Esophagus (tissue), 2 donors: ENCODE measurements at regions not wholly inside any gene's neighbourhood (a gene's known extent, or its start where the extent isn't known, plus 50 kb on each side); places are given as distances from the start of the nearest gene placed in this dataset.
"Not testable (repeated sequence)": the region's sequence is repeated elsewhere in the genome, so short reads cannot be mapped to it uniquely, and the experiment has no call there.

Source experiments
- H3K27ac ChIP-seq, 2 donors: one replicate each; pipeline ENCODE4 v1.5.1; 2013; ENCODE audit warnings: low read depth in 2 of 2, mild to moderate bottlenecking in 2 of 2, inconsistent platforms in 1 of 2, low read length in 1 of 2, moderate library complexity in 1 of 2
- H3K27me3 ChIP-seq, 2 donors: one replicate each; pipeline ENCODE4 v1.6.1; 2013; ENCODE audit warnings: low read length in 2 of 2, control low read depth in 1 of 2, mild to moderate bottlenecking in 1 of 2; ENCODE audit not compliant: insufficient read depth in 2 of 2, control insufficient read depth in 1 of 2
- H3K36me3 ChIP-seq, 2 donors: one replicate each; pipeline ENCODE4 v1.6.1; 2013; ENCODE audit warnings: low read length in 1 of 2; ENCODE audit not compliant: control insufficient read depth in 2 of 2, insufficient read depth in 2 of 2
- H3K4me1 ChIP-seq, 2 donors: one replicate each; pipeline ENCODE4 v1.6.1; 2013; ENCODE audit warnings: low read length in 1 of 2; ENCODE audit not compliant: control insufficient read depth in 2 of 2, insufficient read depth in 2 of 2
- H3K4me3 ChIP-seq, 2 donors: one replicate each; pipeline ENCODE4 v1.5.1; 2013; ENCODE audit warnings: low read length in 2 of 2, mild to moderate bottlenecking in 2 of 2, low read depth in 1 of 2, moderate library complexity in 1 of 2
- H3K9me3 ChIP-seq, 2 donors: one replicate each; pipeline ENCODE4 v1.6.1; 2013; ENCODE audit warnings: mild to moderate bottlenecking in 2 of 2, low read depth in 1 of 2, low read length in 1 of 2, moderate library complexity in 1 of 2; ENCODE audit not compliant: control insufficient read depth in 2 of 2, insufficient read depth in 1 of 2
- WGBS, 2 donors: extraction: QIAGEN DNeasy Blood & Tissue Kit; methylation state at CpG; one replicate each; pipeline ENCODE4 v1.1.7; 2013; 5-methylcytosine and 5-hydroxymethylcytosine counted together
- donor health status: healthy with polysubstance abuse.
- donor health status: Bipolar disorder and iron deficiency.

- 53% methylated on average over 2 of the region's 2 CpGs for WGBS, 2 donors
These were observed 105.2 kb downstream of the RPLP1 start for GRCh38 chr15:69557707-69558409.

GRCh38 chr15:69559440-69560190, 107.0 kb downstream of the RPLP1 start:
- Histone ChIP-seq H3K27me3 (no peaks in the 10 kb centered on the region), H3K27ac (no peak overlapping the region), H3K36me3 (no peaks in the 10 kb centered on the region), H3K9me3 (no peaks in the 10 kb centered on the region), H3K4me3 (no peak overlapping the region), H3K4me1 (peaks cover 0 to 5% of the 10 kb centered on the region in 2 donors)
- 69 to 70% methylated on average over 5 of the region's 5 CpGs for WGBS, 2 donors

More at GRCh38 chr15:69557707-69558409, 105.2 kb downstream of the RPLP1 start:
- Histone ChIP-seq H3K9me3 (peaks cover 0 to 3% of the 10 kb centered on the region in 2 donors), H3K36me3 (no peaks in the 10 kb centered on the region), H3K4me3 (no peak overlapping the region), H3K4me1 (peaks cover 0 to 5% of the 10 kb centered on the region in 2 donors), H3K27ac (peak overlapping the region; percentile 30 to 68), H3K27me3 (peaks cover 0 to 3% of the 10 kb centered on the region in 2 donors)

GRCh38 chr15:69561071-69561784, 108.6 kb downstream of the RPLP1 start:
- H3K36me3 ChIP-seq = no peaks in the 10 kb centered on the region
- no peak overlapping the region for H3K27ac ChIP-seq
- H3K27me3 ChIP-seq = no peaks in the 10 kb centered on the region
- H3K4me1 ChIP-seq = peaks cover 0 to 3% of the 10 kb centered on the region in 2 donors
- no peak overlapping the region for H3K4me3 ChIP-seq
- WGBS, 2 donors = 56 to 77% methylated on average over 14 of the region's 14 CpGs
- no peaks in the 10 kb centered on the region for H3K9me3 ChIP-seq

GRCh38 chr15:69562116-69562515, 109.5 kb downstream of the RPLP1 start:
- Histone ChIP-seq H3K27ac (no peak overlapping the region), H3K27me3 (no peaks in the 10 kb centered on the region), H3K4me1 (peaks cover 0 to 3% of the 10 kb centered on the region in 2 donors), H3K36me3 (no peaks in the 10 kb centered on the region), H3K9me3 (no peaks in the 10 kb centered on the region), H3K4me3 (no peak overlapping the region)
- WGBS, 2 donors = 53 to 59% methylated on average over 7 of the region's 7 CpGs

DNA sequence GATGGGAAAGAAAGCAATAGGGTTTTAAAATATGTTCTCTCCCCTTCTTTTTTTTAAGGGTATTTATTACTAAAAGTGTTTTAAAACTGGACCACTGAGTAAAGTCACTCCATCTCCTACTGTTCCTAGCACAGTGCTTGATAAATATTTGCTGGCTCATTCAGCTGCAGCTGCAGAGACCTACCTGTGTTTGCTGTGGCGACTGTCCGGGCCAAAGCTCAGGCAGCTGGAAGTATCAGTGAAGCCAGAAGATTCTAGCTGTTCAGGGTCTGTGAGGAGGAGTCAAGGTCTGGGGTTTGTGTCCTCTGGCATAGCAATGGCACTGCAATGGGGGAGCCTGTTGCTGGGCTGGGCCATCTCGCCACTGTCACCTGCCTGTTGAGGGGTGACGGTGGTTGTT, 109.9 kb downstream of the RPLP1 start:
- Histone ChIP-seq H3K27ac (no peak overlapping the region), H3K36me3 (no peaks in the 10 kb centered on the region), H3K27me3 (no peaks in the 10 kb centered on the region), H3K4me3 (no peak overlapping the region), H3K9me3 (no peaks in the 10 kb centered on the region), H3K4me1 (peaks cover 0 to 3% of the 10 kb centered on the region in 2 donors)
- 86 to 92% methylated on average over 4 of the region's 4 CpGs for WGBS, 2 donors

- 64 to 73% methylated on average over 9 of the region's 9 CpGs for WGBS, 2 donors
- Histone ChIP-seq H3K36me3 (no peaks in the 10 kb centered on the region), H3K4me1 (no peaks in the 10 kb centered on the region), H3K9me3 (no peaks in the 10 kb centered on the region), H3K4me3 (no peak overlapping the region), H3K27me3 (no peaks in the 10 kb centered on the region), H3K27ac (no peak overlapping the region)
These were observed 112.5 kb downstream of the RPLP1 start for GRCh38 chr15:69565066-69565655.

- not testable (repeated sequence) for H3K27ac ChIP-seq, H3K36me3 ChIP-seq, H3K4me1 ChIP-seq, H3K4me3 ChIP-seq, H3K27me3 ChIP-seq, H3K9me3 ChIP-seq
- WGBS, 2 donors = 94 to 95% methylated on average over 31 of the region's 31 CpGs
These were observed 114.7 kb downstream of the RPLP1 start for GRCh38 chr15:69567238-69567760.

GRCh38 chr15:69568173-69569009, 115.8 kb downstream of the RPLP1 start:
- H3K9me3 ChIP-seq = no peaks in the 10 kb centered on the region
- H3K27me3 ChIP-seq = no peaks in the 10 kb centered on the region
- no peak overlapping the region for H3K4me3 ChIP-seq
- no peak overlapping the region for H3K27ac ChIP-seq
- no peaks in the 10 kb centered on the region for H3K36me3 ChIP-seq
- 75 to 82% methylated on average over 8 of the region's 8 CpGs for WGBS, 2 donors
- H3K4me1 ChIP-seq = no peaks in the 10 kb centered on the region
